Breast epithelium (tissue), 4 donors: ENCODE measurements at regions not wholly inside any gene's neighbourhood (a gene's known extent, or its start where the extent isn't known, plus 50 kb on each side); places are given as distances from the start of the nearest gene placed in this dataset.

ENCODE experiments used
- DNase-seq, 2 donors: peaks; one replicate each; pipeline ENCODE4 v3.0.0-alpha.2; 2019; ENCODE audit warnings: low spot score in 2 of 2
- H3K27ac ChIP-seq, 2 donors: fragments of 200-600 bp; sonication (generic) in 1 of 2; one replicate each; pipeline ENCODE4 v1.5.1; 2016 to 2019; ENCODE audit warnings: mild to moderate bottlenecking in 1 of 2
- H3K27me3 ChIP-seq, 2 donors: fragments of 200-600 bp; sonication (generic) in 1 of 2; one replicate each; pipeline versions ENCODE4 v1.5.1 to v1.6.0; 2017 to 2019; ENCODE audit warnings: control low read depth in 1 of 2, mild to moderate bottlenecking in 1 of 2
- H3K36me3 ChIP-seq: fragments of 200-600 bp; one replicate; pipeline ENCODE4 v1.5.1; 2019
- H3K4me1 ChIP-seq, 2 donors: fragments of 200-600 bp; sonication (generic); one replicate each; pipeline ENCODE4 v1.5.1; 2016 to 2019; ENCODE audit warnings: control low read depth in 1 of 2
- H3K4me3 ChIP-seq, 3 donors: fragments of 200-600 bp; sonication (generic); 1 replicate in 2 of 3; 2 replicates in 1 of 3; pipeline ENCODE4 v1.5.1; 2016 to 2019; ENCODE audit warnings: mild to moderate bottlenecking in 3 of 3, moderate library complexity in 2 of 3
- H3K9me3 ChIP-seq, 2 donors: fragments of 200-600 bp; sonication (generic) in 1 of 2; one replicate each; pipeline ENCODE4 v1.5.1; 2016 to 2019; ENCODE audit warnings: control low read depth in 1 of 2
- CTCF ChIP-seq, 3 donors: fragments of 450-650 bp; IDR thresholded peaks; one replicate each; pipeline ENCODE4 v1.5.1; 2016 to 2017; ENCODE audit warnings: antibody characterized with exemption in 3 of 3, mild to moderate bottlenecking in 3 of 3, moderate library complexity in 3 of 3
- POLR2A ChIP-seq: fragments of 450-650 bp; IDR thresholded peaks from one replicate; pipeline ENCODE4 v1.6.1; 2016; ENCODE audit warnings: antibody characterized with exemption, mild to moderate bottlenecking, moderate library complexity
- POLR2AphosphoS5 ChIP-seq, 3 donors: sonication (generic); formaldehyde crosslinking; IDR thresholded peaks; one replicate each; pipeline ENCODE4 v1.6.1; 2017; ENCODE audit warnings: antibody characterized with exemption in 3 of 3
- intact Hi-C: fragments of 100-400 bp; cut with DNase I; formaldehyde crosslinking; loops from one replicate; pipeline ENCODE4 v1.15.1; 2023; ENCODE audit warnings: low total_unique reads

GRCh38 chr5:166045961-166046360 is 2245.5 kb upstream of the WWC1 start:
- H3K36me3 ChIP-seq, result no peaks in the 10 kb centered on the region
- H3K27me3 ChIP-seq, result no peaks in the 10 kb centered on the region
- no peaks in the 10 kb centered on the region for H3K9me3 ChIP-seq
- no peaks in the 10 kb centered on the region for H3K4me1 ChIP-seq
- intact Hi-C loops, result no loop called here
- no peak overlapping the region for H3K27ac ChIP-seq
- TF ChIP-seq POLR2AphosphoS5 (IDR thresholded peaks at IDR 0.05) (no peak), CTCF (IDR thresholded peaks at IDR 0.05) (no peak), POLR2A (no peak)
- no peak overlapping the region for H3K4me3 ChIP-seq
- no peak for DNase-seq

- no peaks in the 10 kb centered on the region for H3K36me3 ChIP-seq
- H3K27ac ChIP-seq, result no peak overlapping the region
- no peaks in the 10 kb centered on the region for H3K9me3 ChIP-seq
- intact Hi-C loops, result no loop called here
- H3K4me3 ChIP-seq, result no peak overlapping the region
- H3K27me3 ChIP-seq, result no peaks in the 10 kb centered on the region
- H3K4me1 ChIP-seq, result no peaks in the 10 kb centered on the region
- DNase-seq, result no peak
- TF ChIP-seq CTCF (IDR thresholded peaks at IDR 0.05), result no peak
- TF ChIP-seq POLR2A, result no peak
Measured at GRCh38 chr5:166046956-166047355, 2244.5 kb upstream of the WWC1 start.

- Histone ChIP-seq H3K27me3 (no peaks in the 10 kb centered on the region), H3K4me1 (no peaks in the 10 kb centered on the region), H3K9me3 (no peaks in the 10 kb centered on the region), H3K27ac (no peak overlapping the region), H3K36me3 (no peaks in the 10 kb centered on the region), H3K4me3 (no peak overlapping the region)
- intact Hi-C loops, result no loop called here
- DNase-seq, result no peak
- TF ChIP-seq CTCF (IDR thresholded peaks at IDR 0.05), result no peak
- no peak for TF ChIP-seq POLR2A
- no peak for TF ChIP-seq POLR2AphosphoS5 (IDR thresholded peaks at IDR 0.05)
Measured at GRCh38 chr5:166050531-166050930, 2240.9 kb upstream of the WWC1 start.

- no peak overlapping the region for H3K4me3 ChIP-seq
- H3K27me3 ChIP-seq, result no peaks in the 10 kb centered on the region
- H3K9me3 ChIP-seq, result no peaks in the 10 kb centered on the region
- no peak overlapping the region for H3K27ac ChIP-seq
- no peak for TF ChIP-seq CTCF (IDR thresholded peaks at IDR 0.05)
- TF ChIP-seq POLR2A, result no peak
- TF ChIP-seq POLR2AphosphoS5 (IDR thresholded peaks at IDR 0.05), result no peak
- intact Hi-C loops, result no loop called here
- H3K36me3 ChIP-seq, result no peaks in the 10 kb centered on the region
- no peaks in the 10 kb centered on the region for H3K4me1 ChIP-seq
- no peak for DNase-seq
Measured at GRCh38 chr5:166058660-166059059, 2232.8 kb upstream of the WWC1 start.

GRCh38 chr5:166062094-166062493 is 2229.4 kb upstream of the WWC1 start:
- DNase-seq, result no peak
- H3K4me1 ChIP-seq, result no peaks in the 10 kb centered on the region
- no peaks in the 10 kb centered on the region for H3K27me3 ChIP-seq
- no peak overlapping the region for H3K4me3 ChIP-seq
- TF ChIP-seq CTCF (IDR thresholded peaks at IDR 0.05) (no peak), POLR2A (no peak), POLR2AphosphoS5 (IDR thresholded peaks at IDR 0.05) (no peak)
- H3K27ac ChIP-seq, result no peak overlapping the region
- intact Hi-C loops, result no loop called here
- no peaks in the 10 kb centered on the region for H3K9me3 ChIP-seq
- no peaks in the 10 kb centered on the region for H3K36me3 ChIP-seq
